HG03135 (cell line): ENCODE measurements at regions not wholly inside any gene's neighbourhood (a gene's known extent, or its start where the extent isn't known, plus 50 kb on each side); places are given as distances from the start of the nearest gene placed in this dataset.

Source experiments
- ATAC-seq: cut with Tn5 transposase; IDR thresholded peaks from one replicate; pipeline ENCODE4 v1.9.1; 2021; ENCODE audit warnings: mild to moderate bottlenecking, moderate library complexity; ENCODE audit not compliant: unreplicated experiment

DNA sequence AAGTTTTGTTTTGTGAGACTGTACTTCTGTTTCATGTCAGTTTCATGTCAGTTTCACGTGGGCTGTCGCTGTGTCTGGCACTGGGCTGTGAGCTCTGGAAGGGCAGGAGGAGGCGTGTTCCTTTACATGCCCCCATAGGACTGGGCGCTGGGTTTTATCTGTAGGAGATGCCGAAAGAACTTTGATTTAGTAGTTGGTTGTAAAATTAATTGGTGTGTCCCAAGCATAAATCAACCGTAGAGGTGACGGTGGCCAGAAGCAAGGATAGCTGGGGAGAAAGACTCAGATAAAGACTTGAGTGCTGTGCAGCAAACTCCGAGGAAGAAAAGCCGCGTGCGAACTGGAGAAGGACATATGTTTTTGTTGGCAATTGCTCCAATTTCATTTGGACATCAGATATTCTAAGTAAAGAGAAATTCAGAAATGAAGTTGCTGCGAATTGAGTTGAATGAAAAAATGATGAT, 182.5 kb downstream of the VRK1 start:
- ATAC-seq = no peak

DNA sequence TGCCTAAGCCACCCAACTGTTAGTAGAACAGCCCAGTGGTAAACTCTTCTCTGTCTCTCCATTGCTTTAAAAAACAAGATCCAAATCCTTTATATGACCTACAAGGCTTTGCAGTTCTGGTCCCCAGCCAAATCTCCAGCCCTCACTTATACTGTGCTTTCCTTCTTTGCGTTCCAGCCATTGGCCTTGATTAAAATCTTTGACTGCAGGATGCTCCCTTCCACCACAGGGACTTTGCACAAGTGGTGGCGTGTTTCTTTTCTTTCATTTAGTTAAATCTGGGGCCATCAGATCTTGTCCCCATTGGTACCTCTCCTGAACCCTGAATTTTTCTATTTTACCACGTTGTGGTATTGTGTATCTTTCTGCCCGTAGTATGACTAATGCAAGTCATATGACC, 183.7 kb downstream of the VRK1 start:
- no peak for ATAC-seq

DNA sequence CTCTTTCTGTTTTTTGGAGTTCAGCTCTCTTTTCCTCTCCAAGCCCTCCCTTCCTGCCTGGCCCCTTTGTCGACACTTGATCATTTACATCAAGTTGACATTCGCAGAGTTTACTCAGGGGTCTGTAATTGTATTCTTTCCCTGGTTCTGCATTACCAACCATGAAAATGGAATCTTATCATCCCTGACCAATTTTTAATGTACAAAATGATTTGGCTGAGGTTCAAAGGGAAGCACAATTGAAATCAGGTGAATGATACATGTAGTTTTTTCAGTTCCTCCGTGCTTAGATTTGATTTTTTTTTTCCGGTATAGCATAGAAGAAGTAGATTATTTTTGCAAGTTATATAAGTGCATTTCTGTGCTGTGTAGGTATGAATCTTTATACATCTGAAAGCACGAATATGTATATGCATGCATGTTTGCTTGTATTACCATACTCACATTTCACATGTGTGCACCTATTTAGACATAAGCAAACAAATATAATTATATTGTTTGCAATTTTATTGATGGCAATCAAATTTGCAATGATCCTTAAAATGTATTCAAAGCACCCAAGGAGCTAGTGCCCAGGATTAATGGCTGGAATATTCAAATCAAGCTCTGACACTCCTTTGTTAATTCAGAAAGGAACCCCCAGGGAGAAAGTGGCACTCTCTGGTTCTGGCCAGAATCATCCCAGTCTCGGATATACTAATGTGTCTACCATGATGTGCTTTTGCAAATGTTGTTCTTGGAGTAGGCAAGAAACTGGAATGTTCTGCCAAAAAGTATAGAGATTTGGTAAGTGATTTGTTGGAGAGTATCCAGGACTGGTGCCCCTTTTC, 189.3 kb downstream of the VRK1 start:
- ATAC-seq = no peak

DNA sequence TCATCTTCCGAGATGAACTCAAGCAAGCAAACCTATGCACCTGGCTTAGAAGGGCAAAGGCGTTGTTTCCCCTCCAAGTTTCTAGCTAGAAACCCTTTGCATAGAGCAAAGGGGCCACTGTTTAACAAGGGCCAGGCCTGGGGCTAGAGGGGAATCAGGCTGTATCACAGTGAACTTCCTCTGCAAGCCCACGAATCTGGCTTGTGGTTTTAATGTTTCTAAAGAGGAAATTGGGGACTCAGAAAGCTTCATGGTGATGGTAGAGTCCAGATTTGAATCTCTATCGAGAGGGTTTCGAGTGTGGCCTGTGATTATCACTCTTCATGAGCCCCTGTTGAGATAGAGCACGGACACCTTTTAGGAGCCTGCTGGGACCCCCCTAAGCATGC, 189.9 kb downstream of the VRK1 start:
- ATAC-seq = no peak

DNA sequence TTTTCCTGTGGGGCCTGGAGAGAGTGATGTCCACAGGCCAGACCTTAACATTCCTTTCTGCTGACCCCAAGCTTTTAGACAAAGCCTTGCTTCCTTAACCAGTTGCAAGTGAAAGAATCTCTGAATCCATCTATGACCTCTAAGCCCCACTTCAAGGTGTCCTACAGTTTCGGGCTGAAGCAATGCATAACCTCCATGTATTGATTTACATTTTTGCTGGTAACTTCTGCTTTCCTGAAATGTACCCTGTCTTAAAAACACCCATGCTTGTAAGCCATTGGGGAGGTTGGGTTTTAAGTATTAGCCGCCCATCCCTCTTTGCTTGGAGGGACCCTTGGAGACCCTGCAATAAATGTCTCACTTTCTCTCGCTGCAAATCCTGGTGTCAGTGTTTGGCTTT, 190.6 kb downstream of the VRK1 start:
- no peak for ATAC-seq

DNA sequence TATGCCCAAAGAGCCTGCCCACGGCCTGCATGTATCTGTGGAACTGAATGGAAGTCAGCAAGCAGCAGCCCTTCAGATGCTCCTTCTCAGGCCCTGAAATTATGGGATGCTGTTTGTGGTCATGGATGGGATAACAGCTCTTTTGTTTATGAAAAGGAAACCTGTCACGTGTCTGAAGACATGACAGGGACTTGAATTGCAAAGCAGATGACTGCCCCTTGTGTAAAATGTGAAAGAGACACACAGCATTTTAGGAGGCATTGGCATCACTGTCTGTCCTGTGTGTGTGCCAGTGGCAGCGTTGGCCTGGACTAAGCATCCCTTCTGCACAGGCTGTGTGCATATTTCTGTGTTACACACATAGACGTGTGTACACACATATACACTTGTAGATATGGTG, 192.1 kb downstream of the VRK1 start:
- ATAC-seq = no peak

DNA sequence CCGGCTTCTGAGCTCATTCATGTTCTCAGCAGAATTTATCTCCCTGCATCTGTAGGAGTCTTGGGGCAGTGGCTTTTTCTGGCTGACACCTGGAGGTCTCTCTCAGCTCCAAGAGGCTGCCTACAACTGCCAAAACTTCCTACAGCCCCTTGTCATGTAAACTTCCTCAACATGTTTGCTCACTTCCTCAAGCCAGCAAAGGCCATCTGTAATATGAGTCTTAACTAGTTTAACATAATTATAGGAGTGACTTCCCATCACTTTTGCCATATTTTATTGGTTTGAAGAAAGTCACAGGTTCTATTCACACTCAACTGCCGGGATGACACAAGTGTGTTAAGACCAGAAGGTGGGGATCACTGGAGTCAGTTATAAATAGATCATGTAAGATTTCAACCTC, 194.0 kb downstream of the VRK1 start:
- ATAC-seq = no peak

DNA sequence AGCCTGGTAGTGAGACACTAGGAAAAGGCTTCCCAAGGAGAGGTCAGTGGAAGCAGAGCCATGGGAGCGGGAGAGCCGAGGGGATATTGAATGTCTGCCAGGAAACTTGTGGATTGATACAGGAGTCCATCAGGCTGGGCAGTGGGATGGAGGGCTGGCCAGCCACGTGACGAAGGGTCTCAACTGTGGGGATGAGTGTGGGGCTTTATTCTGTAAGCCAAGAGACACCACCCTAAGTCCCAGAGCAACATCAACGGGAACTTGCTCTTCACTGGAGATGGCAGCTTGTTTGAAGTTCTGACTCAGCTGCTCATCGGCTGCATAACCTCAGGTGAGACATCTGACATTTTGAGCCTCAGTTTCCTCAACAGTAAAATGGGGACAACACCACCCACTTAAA, 197.8 kb downstream of the VRK1 start:
- ATAC-seq = no peak

DNA sequence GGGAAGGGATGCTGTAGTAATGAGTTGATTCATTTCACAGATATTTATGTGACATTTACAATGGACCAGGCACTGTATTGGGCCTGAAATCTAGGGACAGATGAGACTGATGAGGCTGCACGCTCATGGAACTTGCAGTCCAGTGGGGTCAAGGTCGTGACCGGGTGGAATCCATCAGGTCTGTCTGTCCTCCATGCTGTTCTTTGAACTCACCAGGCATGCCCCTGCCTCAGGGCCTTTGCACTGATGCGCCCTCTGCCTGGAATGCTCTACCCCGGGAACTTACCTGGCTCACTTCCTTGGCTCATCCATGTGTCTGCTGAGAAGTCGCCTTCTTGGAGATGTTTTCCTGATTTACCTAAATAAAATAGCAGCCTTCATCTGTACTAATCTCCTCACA, 200.1 kb downstream of the VRK1 start:
- no peak for ATAC-seq

DNA sequence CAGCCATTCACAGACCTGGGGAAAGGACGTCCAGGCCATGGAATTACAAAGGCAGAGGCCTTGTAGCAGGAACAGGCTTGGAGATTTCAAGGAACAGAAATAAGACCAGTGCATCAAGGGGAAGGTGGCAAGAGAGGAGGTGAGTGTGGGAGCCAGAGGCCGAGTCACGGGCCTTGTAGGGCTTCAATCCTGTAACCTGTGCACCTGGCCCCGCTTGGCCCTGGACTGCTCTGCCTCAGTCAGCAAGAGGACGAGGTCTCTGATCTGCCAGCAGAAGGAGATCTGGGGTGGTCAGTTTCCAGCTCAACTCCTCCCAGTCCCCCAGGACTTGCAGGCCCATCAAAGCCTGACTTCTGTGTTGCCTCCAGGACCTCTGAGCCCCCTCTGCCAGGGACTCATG, 200.8 kb downstream of the VRK1 start:
- ATAC-seq = no peak

DNA sequence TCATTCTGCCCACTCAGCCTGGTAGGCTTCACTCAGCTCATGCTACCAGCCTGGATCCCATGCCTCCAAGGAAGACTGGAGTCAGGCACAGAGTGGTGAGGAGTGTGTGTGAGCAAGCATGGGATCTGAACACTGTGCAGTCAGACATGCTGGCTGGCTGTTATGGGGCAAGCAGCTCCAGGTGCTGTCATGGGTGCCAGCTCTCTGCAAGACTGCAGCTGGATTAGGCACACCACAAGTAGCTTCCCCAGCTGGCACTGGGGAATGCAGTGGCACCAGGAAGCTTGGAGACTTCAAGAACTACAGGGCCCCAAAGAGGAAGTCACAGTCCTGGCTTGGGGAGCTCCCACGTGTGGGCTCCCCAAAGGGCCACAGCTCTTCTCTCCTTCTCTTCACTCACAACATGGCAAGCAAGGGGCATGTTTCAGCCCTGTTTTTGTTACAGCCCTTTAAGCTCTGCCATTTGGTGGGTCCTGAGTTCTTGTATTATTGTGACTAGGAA, 202.5 kb downstream of the VRK1 start:
- ATAC-seq = no peak

DNA sequence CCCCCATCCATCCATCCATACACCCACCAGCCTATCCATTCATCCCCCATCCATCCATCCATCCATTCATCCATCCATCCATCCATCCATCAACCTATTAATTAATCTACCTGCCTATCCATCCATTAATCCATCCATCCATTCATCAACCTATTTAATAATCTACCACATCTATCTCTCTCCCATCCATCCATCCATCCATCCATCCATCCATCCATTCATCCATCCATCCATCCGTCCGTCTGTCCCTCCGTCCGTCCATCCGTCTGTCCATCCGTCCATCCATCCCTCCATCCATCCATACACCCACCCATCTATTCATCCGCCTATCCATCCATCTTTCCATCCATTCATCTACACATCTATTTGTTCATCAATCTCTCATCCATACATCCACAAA, 205.3 kb downstream of the VRK1 start:
- no peak for ATAC-seq

DNA sequence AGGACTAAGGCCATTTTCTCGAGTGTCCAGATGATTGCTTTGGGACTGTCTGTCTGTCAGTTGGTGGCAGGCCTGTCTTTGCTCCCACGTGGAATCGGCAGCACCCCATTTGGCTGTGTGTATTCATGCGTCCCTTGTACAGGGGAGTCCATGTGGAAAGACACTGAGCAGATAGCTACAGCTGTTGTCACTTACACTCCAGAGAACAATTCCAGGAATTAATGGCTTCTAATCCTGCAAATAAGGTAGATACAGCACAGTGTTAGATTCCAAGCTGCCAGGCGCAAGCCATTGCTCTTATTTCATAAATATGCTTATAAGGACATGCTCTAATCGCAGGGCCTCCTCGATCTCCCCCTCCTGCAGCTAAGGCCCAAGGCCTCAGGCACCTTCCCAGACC, 208.8 kb downstream of the VRK1 start:
- ATAC-seq = no peak

DNA sequence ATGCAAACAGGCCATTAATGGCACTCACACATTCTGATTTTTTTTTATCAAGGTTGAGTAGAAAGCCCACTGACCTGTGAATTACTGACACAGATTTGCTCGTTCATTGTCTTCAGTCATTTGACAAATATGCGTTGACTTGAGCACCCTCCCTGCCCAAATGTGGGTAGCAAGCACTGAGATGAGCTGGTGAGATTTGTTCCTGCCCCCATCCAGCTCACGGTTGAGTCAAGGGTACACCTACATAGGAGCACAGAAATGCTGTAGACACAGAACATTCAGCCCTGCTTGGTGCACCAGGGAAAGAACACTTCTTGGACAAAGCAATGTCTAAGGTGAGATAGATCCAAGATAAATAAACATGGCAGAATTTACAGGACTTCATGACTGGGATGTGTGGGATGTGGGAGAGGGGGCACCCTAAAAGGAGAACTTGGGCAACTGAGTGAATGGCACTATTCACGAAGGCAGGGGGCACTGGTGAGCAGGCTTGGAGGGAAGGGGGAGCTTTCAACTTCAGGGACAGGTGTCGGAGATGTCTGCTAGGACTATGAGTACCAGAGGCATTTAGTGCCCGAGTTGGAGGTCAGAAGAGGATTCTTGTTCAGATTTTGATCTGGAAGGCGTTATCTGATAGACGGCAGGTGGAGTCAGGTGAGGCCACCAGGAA, 213.4 kb downstream of the VRK1 start:
- no peak for ATAC-seq

DNA sequence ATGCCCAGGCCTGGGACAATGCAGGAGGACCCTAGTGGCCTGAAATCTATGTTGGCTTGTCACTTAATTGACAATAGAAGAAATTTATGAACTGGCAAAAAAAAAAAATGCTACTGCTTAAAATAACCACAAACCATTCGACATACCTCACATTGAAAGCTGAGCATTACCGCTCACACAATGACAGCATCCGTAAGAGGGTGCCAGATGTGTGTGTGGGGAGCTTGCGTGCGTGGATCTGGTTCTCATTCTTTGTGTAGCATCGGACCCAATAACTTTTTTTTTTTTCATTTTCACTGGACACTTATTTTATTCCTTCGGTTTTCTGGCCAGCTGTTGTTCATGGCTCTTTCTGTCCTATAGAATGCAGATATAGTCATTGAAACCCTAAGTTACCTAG, 216.7 kb downstream of the VRK1 start:
- no peak for ATAC-seq

DNA sequence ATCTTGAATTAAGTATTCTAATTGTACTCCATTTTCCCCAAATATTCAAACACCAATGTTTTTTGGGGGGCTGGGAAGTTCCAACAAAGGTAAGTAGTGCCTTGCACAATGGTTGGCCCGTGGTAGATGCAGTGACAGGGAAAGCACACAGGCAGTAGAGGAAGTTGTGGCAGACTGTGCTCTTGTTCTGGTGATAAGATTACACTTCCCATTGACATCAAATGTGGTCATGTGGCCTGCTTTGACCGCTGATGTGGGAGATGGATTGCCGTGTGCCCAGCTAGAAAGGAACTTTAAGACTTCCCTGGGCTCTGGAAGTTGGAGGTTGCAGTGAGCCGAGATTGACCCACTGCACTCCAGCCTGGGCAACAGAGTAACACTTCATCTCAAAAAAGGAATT, 223.8 kb downstream of the VRK1 start:
- no peak for ATAC-seq

DNA sequence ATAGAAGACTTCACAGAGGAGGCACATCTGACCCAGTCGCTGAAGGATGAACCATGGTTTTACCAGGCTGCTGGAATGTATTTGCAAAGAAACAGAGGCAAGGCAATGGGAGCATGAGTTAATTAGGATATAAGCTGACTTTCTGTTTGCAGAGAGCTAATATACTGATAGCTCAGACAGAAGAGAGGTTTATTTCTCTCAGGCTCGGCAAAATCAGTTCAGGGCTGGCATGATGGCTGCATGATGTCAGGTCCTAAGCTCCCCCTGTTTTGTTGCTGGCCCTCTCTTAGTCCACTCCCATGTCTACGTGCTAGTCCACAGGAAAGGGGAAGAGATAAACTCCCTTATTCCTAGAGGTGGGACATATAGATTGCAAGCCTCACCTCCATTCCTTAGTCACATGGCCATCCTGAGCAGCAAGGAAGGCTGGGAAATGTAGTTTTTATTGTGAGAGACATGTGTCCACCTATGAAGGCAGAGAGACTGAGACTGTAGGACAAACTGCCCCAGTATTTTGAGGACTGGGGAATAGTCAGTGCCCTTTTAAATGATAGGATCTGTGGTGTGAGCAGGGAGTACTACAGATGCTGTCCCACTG, 224.5 kb downstream of the VRK1 start:
- no peak for ATAC-seq

DNA sequence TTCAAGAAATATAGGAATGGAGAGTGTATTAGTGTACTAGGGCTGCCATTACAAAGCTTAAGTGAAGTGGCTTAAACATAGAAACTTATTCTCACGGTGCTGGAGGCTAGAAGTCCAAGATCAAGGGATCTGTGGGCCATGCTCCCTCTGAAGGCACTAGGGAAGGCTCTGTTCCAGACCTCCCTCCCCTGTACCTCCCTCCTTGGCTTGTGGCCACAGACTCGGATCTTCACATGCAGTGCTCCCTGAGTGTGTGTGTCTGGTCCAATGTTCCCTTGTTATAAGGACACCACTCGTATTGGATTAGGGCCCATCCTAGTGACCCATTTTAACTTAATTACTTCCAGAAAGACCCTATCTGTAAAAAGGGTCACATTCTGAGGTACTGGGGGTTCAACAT, 225.6 kb downstream of the VRK1 start:
- ATAC-seq = no peak

DNA sequence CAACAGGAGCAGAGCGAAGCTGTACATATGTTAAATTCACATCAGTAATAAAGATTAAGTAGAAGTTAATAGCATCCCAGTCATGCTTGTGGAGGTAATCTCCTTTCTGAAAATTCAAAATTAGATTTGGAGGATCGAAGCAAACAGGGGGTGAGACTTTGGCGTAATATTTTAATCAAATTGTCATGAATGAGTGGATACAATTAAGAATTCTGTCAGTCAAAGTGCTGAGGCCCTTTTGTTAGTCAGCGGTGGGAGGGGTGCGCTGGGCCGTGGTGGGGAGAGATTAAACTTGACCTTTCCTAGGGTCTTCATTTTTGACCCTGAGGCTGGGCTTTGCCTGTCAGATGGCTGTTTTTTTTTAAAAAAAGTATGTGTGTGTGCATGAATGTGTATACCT, 226.7 kb downstream of the VRK1 start:
- ATAC-seq = no peak

DNA sequence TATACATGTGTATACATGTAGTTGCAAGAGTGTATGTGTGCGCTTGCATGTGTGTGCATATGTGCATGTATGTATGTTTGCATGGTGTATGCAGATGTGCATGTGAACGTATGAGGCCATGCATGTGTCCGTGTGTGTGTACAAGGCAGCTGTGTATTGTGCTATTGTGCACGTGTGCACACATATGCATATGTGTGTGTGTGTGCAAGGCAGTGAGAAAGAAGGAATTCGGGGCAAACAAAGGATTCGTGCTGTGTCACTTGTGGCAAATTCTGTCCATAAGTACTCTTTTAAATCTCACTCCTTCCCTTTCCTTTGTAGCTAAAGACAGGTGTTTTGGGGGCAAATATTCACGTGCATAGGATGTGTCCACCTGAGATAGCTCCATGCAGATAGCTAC, 227.1 kb downstream of the VRK1 start:
- no peak for ATAC-seq

DNA sequence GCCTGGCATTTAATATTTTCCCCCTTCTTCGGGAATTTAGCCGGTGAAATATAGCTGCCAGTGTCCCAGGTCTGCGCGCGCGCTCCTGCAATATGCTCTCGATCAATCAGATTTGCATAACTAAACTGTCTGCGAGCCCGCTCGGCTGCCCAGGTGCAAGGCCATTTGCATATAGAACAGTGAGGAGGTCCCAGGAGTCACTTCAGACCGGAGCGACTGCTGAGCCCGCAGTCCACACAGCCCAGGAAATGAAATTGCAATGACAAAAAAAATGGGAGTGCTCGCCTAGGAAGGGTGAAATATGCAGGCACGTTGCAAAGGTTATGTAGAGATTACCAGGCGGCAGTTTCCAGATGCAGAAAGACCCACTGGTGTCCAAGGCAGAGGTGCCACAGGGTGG, 228.5 kb downstream of the VRK1 start:
- ATAC-seq = no peak
